HepG2 (cell line): ENCODE measurements at regions not wholly inside any gene's neighbourhood (a gene's known extent, or its start where the extent isn't known, plus 50 kb on each side); places are given as distances from the start of the nearest gene placed in this dataset.

ENCODE experiments used
- ATAC-seq: fragments of 200-7000 bp; cut with Tn5 transposase; 3 replicates; pipeline ENCODE4 v1.9.1; 2020; ENCODE audit warnings: mild to moderate bottlenecking, moderate library complexity
- BruUV-seq: library from RNA; stranded (reverse); fragments of 400-500 nt; replicated peaks from 2 replicates; lab custom pipeline; 2021; lab: Mats Ljungman, UMichigan
- CTCF ChIA-PET: fragments of 300-600 bp; formaldehyde crosslinking; extraction: SDS; loops from one replicate; lab custom pipeline; 2021; ENCODE audit warnings: low total read pairs, inconsistent platforms, low intra/inter-chr PET ratio; lab: Yijun Ruan, JAX
- POLR2A ChIA-PET: fragments of 350-600 bp; sonication (Branson Sonifier 250); formaldehyde crosslinking; loops from one replicate; lab custom pipeline; 2020; ENCODE audit warnings: antibody characterized with exemption, inconsistent platforms; lab: Yijun Ruan, JAX
- DNase-seq: peaks from one replicate; pipeline ENCODE4 v3.0.0-alpha.2; 2015; ENCODE audit warnings: low spot score
- FAIRE-seq: peaks from 3 replicates; lab custom pipeline; 2011; peaks lifted over from hg19 to GRCh38; lab: Jason Lieb, UNC
- H2AFZ ChIP-seq: one replicate; pipeline ENCODE4 v1.6.1; 2011; ENCODE audit warnings: low read length, inconsistent platforms
- H3K27ac ChIP-seq: fragments of 300-600 bp; 3 replicates; pipeline ENCODE4 v1.8.0; 2011; ENCODE audit warnings: mixed run types, mild to moderate bottlenecking, mixed read lengths, low read length, inconsistent platforms; ENCODE audit not compliant: insufficient read depth; ENCODE audit errors: extremely low read length
- H3K27me3 ChIP-seq, 2 experiments: fragments of 200-600 bp in 1 of 2; 2 replicates in 1 of 2; 3 replicates in 1 of 2; pipeline versions ENCODE4 v1.6.0 to v1.8.0; 2011; ENCODE audit warnings: low read length in 2 of 2, mild to moderate bottlenecking in 2 of 2, moderate library complexity in 2 of 2, inconsistent platforms in 1 of 2; ENCODE audit not compliant: insufficient read depth in 2 of 2, control insufficient read depth in 1 of 2
- H3K36me3 ChIP-seq, 2 experiments: fragments of 200-600 bp in 1 of 2; replicated peaks in 1 of 2; 2 replicates in 1 of 2; 3 replicates in 1 of 2; pipeline versions ENCODE4 v1.5.1 to v1.8.0; 2011; ENCODE audit warnings: low read length in 2 of 2, inconsistent platforms in 1 of 2; ENCODE audit not compliant: insufficient read depth in 2 of 2, control insufficient read depth in 1 of 2
- H3K4me1 ChIP-seq: 2 replicates; pipeline ENCODE4 v1.5.1; 2012; ENCODE audit warnings: low read length, inconsistent platforms; ENCODE audit not compliant: insufficient read depth
- H3K4me2 ChIP-seq: 2 replicates; pipeline ENCODE4 v1.6.0; 2011; ENCODE audit warnings: low read depth, low read length, inconsistent platforms
- H3K4me3 ChIP-seq, 3 experiments: fragments of 200-600 bp in 1 of 3; sonication (generic), shearing (Covaris generic) in 1 of 3; replicated peaks in 1 of 3; 2 replicates each; pipeline ENCODE4 v1.5.1; 2011 to 2016; ENCODE audit warnings: low read length in 3 of 3, inconsistent platforms in 2 of 3, low read depth in 2 of 3, mild to moderate bottlenecking in 2 of 3, control low read depth in 1 of 3, mixed read lengths in 1 of 3; ENCODE audit not compliant: insufficient read depth in 1 of 3
- H3K79me2 ChIP-seq: one replicate; pipeline ENCODE4 v1.6.1; 2011; ENCODE audit warnings: low read length, inconsistent platforms; ENCODE audit not compliant: insufficient read depth
- H3K9ac ChIP-seq: 2 replicates; pipeline ENCODE4 v1.6.0; 2011; ENCODE audit warnings: mild to moderate bottlenecking, low read depth, low read length, inconsistent platforms; ENCODE audit not compliant: insufficient read depth
- H3K9me3 ChIP-seq: 2 replicates; pipeline ENCODE4 v1.5.1; 2012; ENCODE audit warnings: mild to moderate bottlenecking, low read length
- H4K20me1 ChIP-seq: 2 replicates; pipeline ENCODE4 v1.6.0; 2011; ENCODE audit warnings: inconsistent platforms, mild to moderate bottlenecking, low read length, moderate library complexity; ENCODE audit not compliant: insufficient read depth
- AGO1 ChIP-seq: fragments of 200-400 bp; formaldehyde crosslinking; IDR thresholded peaks from 2 replicates; pipeline ENCODE4 v1.6.1; 2017; ENCODE audit warnings: mild to moderate bottlenecking, low read depth, low read length, moderate library complexity; ENCODE audit not compliant: poor library complexity, severe bottlenecking
- CREM ChIP-seq, 2 experiments: sonication (generic) in 1 of 2; formaldehyde crosslinking in 1 of 2; IDR thresholded peaks; 2 replicates each; pipeline versions ENCODE4 v1.4.0 to v1.6.1; 2016 to 2020; ENCODE audit warnings: antibody characterized with exemption in 1 of 2, mild to moderate bottlenecking in 1 of 2, missing genetic modification reagents in 1 of 2
- DRAP1 ChIP-seq: IDR thresholded peaks from 2 replicates; pipeline ENCODE4 v1.6.1; 2016; ENCODE audit warnings: missing genetic modification reagents, missing compliant biosample characterization
- FOXC1 ChIP-seq: sonication (generic); formaldehyde crosslinking; IDR thresholded peaks from 2 replicates; pipeline ENCODE4 v1.8.0; 2022; ENCODE audit warnings: mild to moderate bottlenecking, missing genetic modification reagents, borderline replicate concordance
- HMGA1 ChIP-seq: sonication (generic); formaldehyde crosslinking; conservative IDR thresholded peaks from 2 replicates; pipeline ENCODE4 v1.4.0; 2020; ENCODE audit warnings: missing genetic modification reagents
- NFE2 ChIP-seq: sonication (generic); formaldehyde crosslinking; IDR thresholded peaks from 2 replicates; pipeline ENCODE4 v1.4.0; 2020; ENCODE audit warnings: missing genetic modification reagents
- RELA ChIP-seq: sonication (generic); formaldehyde crosslinking; IDR thresholded peaks from 2 replicates; pipeline ENCODE4 v1.4.0; 2020; ENCODE audit warnings: missing genetic modification reagents
- RNF2 ChIP-seq: fragments of 450-650 bp; conservative IDR thresholded peaks from 2 replicates; pipeline ENCODE4 v1.6.1; 2016; ENCODE audit warnings: low read depth
- SOX5 ChIP-seq: IDR thresholded peaks from 2 replicates; pipeline ENCODE4 v1.6.1; 2016; ENCODE audit warnings: borderline replicate concordance
- SUZ12 ChIP-seq: fragments of 150-350 bp; IDR thresholded peaks from 2 replicates; pipeline ENCODE4 v1.6.1; 2014; ENCODE audit warnings: low read depth, low read length
- TP53 ChIP-seq: sonication (generic); formaldehyde crosslinking; conservative IDR thresholded peaks from 2 replicates; pipeline ENCODE4 v1.4.0; 2020; ENCODE audit warnings: missing genetic modification reagents
- U2AF1 ChIP-seq: fragments of 200-400 bp; formaldehyde crosslinking; optimal IDR thresholded peaks from 2 replicates; pipeline ENCODE3; 2017; ENCODE audit warnings: mild to moderate bottlenecking, low read depth, low read length
- ZFP36L2 ChIP-seq: sonication (generic); formaldehyde crosslinking; IDR thresholded peaks from 2 replicates; pipeline ENCODE4 v1.4.0; 2020; ENCODE audit warnings: missing genetic modification reagents
- ZNF326 ChIP-seq: sonication (generic); formaldehyde crosslinking; IDR thresholded peaks from 2 replicates; pipeline ENCODE4 v1.4.0; 2020; ENCODE audit warnings: missing genetic modification reagents, borderline replicate concordance
- ZNF468 ChIP-seq: sonication (generic); formaldehyde crosslinking; IDR thresholded peaks from 2 replicates; pipeline ENCODE4 v1.8.0; 2022; ENCODE audit warnings: mild to moderate bottlenecking, moderate library complexity, missing genetic modification reagents
- ZNF766 ChIP-seq: sonication (generic); formaldehyde crosslinking; IDR thresholded peaks from 2 replicates; pipeline ENCODE4 v1.5.0; 2020; ENCODE audit warnings: missing genetic modification reagents, borderline replicate concordance
- WGBS: methylation state at CpG from one replicate; pipeline ENCODE4 v1.1.6; 2017; ENCODE audit warnings: low lambda C conversion rate; 5-methylcytosine and 5-hydroxymethylcytosine counted together
- in situ Hi-C: cut with HindIII; loops from 2 replicates; pipeline ENCODE4 v1.10.0; 2017; ENCODE audit warnings: low pct_unique_long_range_greater_than_20kb; ENCODE audit not compliant: extremely low pct_ligation_motif_present
- intact Hi-C: fragments of 100-400 bp; cut with micrococcal nuclease; formaldehyde crosslinking; loops from one replicate; pipeline ENCODE4 v1.10.0; 2022; ENCODE audit not compliant: unreplicated experiment
- TF ChIP-seq, protein P1 (sequence below): sonication (generic); formaldehyde crosslinking; conservative IDR thresholded peaks from 2 replicates; pipeline ENCODE4 v1.4.0; 2020; ENCODE audit warnings: missing genetic modification reagents
- TF ChIP-seq, protein P2 (sequence below): sonication (generic); formaldehyde crosslinking; IDR thresholded peaks from 2 replicates; pipeline ENCODE4 v1.5.0; 2020; ENCODE audit warnings: mild to moderate bottlenecking, missing genetic modification reagents, borderline replicate concordance
- TF ChIP-seq, protein P3 (sequence below): sonication (generic); formaldehyde crosslinking; IDR thresholded peaks from 2 replicates; pipeline ENCODE4 v1.4.0; 2020; ENCODE audit warnings: missing genetic modification reagents, mild to moderate bottlenecking, borderline replicate concordance

DNA sequence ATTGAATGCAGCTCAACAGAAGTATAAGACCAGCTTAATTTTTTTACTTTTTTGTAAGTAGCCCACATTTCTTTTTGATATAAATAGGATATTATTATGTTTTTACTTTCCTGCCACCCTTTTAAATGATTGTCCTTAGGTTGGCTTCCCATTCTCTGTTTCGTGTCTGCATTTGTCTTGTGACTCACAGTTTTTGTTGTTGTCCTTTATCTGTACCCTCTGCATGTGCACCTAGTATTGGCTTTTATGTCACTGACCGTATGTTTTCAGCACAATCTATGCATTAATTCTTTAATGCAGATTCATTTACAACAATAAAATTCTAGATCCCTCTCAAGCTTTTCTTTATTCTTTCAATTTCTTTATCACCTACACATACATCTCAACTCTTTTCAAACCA is 474.2 kb upstream of the FANCL start:
- Histone ChIP-seq H3K27me3 (no peaks in the 10 kb centered on the region), H3K9me3 (no peaks in the 10 kb centered on the region), H3K4me1 (no peaks in the 10 kb centered on the region), H3K36me3 (no peaks in the 10 kb centered on the region)
- ATAC-seq = no peak
- intact Hi-C loops = no loop called here
- no peak for DNase-seq
- no peak for TF ChIP-seq ZFP36L2 (CRISPR knock-in tag)
- no peak for TF ChIP-seq CREM (IDR thresholded peaks at IDR 0.05)
- TF ChIP-seq CREM (CRISPR knock-in tag; IDR thresholded peaks at IDR 0.05) = no peak
- TF ChIP-seq, protein P1, sequence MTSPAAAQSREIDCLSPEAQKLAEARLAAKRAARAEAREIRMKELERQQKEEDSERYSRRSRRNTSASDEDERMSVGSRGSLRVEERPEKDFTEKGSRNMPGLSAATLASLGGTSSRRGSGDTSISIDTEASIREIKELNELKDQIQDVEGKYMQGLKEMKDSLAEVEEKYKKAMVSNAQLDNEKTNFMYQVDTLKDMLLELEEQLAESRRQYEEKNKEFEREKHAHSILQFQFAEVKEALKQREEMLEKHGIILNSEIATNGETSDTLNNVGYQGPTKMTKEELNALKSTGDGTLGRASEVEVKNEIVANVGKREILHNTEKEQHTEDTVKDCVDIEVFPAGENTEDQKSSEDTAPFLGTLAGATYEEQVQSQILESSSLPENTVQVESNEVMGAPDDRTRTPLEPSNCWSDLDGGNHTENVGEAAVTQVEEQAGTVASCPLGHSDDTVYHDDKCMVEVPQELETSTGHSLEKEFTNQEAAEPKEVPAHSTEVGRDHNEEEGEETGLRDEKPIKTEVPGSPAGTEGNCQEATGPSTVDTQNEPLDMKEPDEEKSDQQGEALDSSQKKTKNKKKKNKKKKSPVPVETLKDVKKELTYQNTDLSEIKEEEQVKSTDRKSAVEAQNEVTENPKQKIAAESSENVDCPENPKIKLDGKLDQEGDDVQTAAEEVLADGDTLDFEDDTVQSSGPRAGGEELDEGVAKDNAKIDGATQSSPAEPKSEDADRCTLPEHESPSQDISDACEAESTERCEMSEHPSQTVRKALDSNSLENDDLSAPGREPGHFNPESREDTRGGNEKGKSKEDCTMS (CRISPR knock-in tag) = no peak
- TF ChIP-seq, protein P2, sequence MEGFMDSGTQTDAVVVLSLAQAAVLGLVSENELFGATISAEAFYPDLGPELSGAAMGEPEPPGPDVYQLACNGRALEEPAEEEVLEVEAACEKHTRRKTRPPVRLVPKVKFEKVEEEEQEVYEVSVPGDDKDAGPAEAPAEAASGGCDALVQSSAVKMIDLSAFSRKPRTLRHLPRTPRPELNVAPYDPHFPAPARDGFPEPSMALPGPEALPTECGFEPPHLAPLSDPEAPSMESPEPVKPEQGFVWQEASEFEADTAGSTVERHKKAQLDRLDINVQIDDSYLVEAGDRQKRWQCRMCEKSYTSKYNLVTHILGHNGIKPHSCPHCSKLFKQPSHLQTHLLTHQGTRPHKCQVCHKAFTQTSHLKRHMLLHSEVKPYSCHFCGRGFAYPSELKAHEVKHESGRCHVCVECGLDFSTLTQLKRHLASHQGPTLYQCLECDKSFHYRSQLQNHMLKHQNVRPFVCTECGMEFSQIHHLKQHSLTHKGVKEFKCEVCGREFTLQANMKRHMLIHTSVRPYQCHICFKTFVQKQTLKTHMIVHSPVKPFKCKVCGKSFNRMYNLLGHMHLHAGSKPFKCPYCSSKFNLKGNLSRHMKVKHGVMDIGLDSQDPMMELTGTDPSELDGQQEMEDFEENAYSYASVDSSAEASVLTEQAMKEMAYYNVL (CRISPR knock-in tag) = no peak
- TF ChIP-seq FOXC1 (CRISPR knock-in tag) = no peak
- TF ChIP-seq SUZ12 = no peak
- TF ChIP-seq RNF2 = no peak
- no peak for TF ChIP-seq DRAP1
- no peak for TF ChIP-seq SOX5
- TF ChIP-seq RELA (CRISPR knock-in tag) = no peak
- TF ChIP-seq ZNF468 (CRISPR knock-in tag) = no peak
- no peak for TF ChIP-seq NFE2 (CRISPR knock-in tag)
- no peak for TF ChIP-seq ZNF766
- TF ChIP-seq, protein P3, sequence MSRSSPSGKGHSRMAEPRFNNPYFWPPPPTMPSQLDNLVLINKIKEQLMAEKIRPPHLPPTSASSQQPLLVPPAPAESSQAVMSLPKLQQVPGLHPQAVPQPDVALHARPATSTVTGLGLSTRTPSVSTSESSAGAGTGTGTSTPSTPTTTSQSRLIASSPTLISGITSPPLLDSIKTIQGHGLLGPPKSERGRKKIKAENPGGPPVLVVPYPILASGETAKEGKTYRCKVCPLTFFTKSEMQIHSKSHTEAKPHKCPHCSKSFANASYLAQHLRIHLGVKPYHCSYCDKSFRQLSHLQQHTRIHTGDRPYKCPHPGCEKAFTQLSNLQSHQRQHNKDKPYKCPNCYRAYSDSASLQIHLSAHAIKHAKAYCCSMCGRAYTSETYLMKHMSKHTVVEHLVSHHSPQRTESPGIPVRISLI (CRISPR knock-in tag) = no peak
- no peak for TF ChIP-seq ZNF326
- TF ChIP-seq TP53 (CRISPR knock-in tag) = no peak
- TF ChIP-seq AGO1 = no peak
- no peak for TF ChIP-seq HMGA1 (CRISPR knock-in tag)
- no peak for TF ChIP-seq U2AF1
- TF ChIP-seq, all 625 proteins: peak for 0
- in situ Hi-C loops = no loop called here
- CTCF ChIA-PET = no interaction called here
- H3K9ac ChIP-seq = no peak overlapping the region
- H4K20me1 ChIP-seq = no peaks in the 10 kb centered on the region; the same call in 1 of the 2 replicates
- 3% methylated on average over 2 of the region's 2 CpGs for WGBS
- POLR2A ChIA-PET = no interaction called here
- BruUV-seq = no TSS peak
- H3K79me2 ChIP-seq = no peaks in the 10 kb centered on the region
- no peak overlapping the region for H3K4me3 ChIP-seq
- no peak overlapping the region for H3K27ac ChIP-seq
- FAIRE-seq = no peak
- H3K4me2 ChIP-seq = no peak overlapping the region
- no peak overlapping the region for H2AFZ ChIP-seq
